Kidney epithelial cell (primary cell): ENCODE measurements at regions not wholly inside any gene's neighbourhood (a gene's known extent, or its start where the extent isn't known, plus 50 kb on each side); places are given as distances from the start of the nearest gene placed in this dataset.

Experiments used
- DNase-seq: peaks from one replicate; pipeline ENCODE4 v3.0.0-alpha.2; 2010; ENCODE audit warnings: low read depth
- H3K27me3 ChIP-seq: 2 replicates; pipeline ENCODE4 v1.6.0; 2011; ENCODE audit warnings: low read length; ENCODE audit not compliant: control insufficient read depth, insufficient read depth
- H3K36me3 ChIP-seq: 2 replicates; pipeline ENCODE4 v1.5.1; 2011; ENCODE audit warnings: low read length; ENCODE audit not compliant: control insufficient read depth, insufficient read depth
- H3K4me3 ChIP-seq: 2 replicates; pipeline ENCODE4 v1.5.1; 2011; ENCODE audit warnings: low read depth, mild to moderate bottlenecking, control low read depth, low read length
- CTCF ChIP-seq: IDR thresholded peaks from 2 replicates; pipeline ENCODE4 v1.5.1; 2011; ENCODE audit warnings: mild to moderate bottlenecking, moderate library complexity, low read length, control low read depth, inconsistent platforms; ENCODE audit not compliant: insufficient read depth, poor library complexity, severe bottlenecking

- Histone ChIP-seq H3K4me3 (no peak overlapping the region), H3K36me3 (no peaks in the 10 kb centered on the region), H3K27me3 (peaks cover 36% of the 10 kb centered on the region)
- no peak for DNase-seq
- TF ChIP-seq CTCF = no peak
Observed at GRCh38 chr16:87096746-87097333, 220.4 kb downstream of the C16orf95 start.

- no peaks in the 10 kb centered on the region for H3K36me3 ChIP-seq
- peaks cover 33% of the 10 kb centered on the region for H3K27me3 ChIP-seq
- TF ChIP-seq CTCF = no peak
- DNase-seq = no peak
- no peak overlapping the region for H3K4me3 ChIP-seq
Observed at GRCh38 chr16:87098361-87098760, 218.8 kb downstream of the C16orf95 start.

- no peak for DNase-seq
- Histone ChIP-seq H3K36me3 (no peaks in the 10 kb centered on the region), H3K27me3 (peaks cover 28% of the 10 kb centered on the region), H3K4me3 (no peak overlapping the region)
- TF ChIP-seq CTCF = no peak
Observed at GRCh38 chr16:87098976-87099720, 218.0 kb downstream of the C16orf95 start.

GRCh38 chr16:87100306-87101058, 216.7 kb downstream of the C16orf95 start:
- TF ChIP-seq CTCF = no peak
- Histone ChIP-seq H3K27me3 (peaks cover 28% of the 10 kb centered on the region), H3K36me3 (no peaks in the 10 kb centered on the region), H3K4me3 (no peak overlapping the region)
- DNase-seq = no peak

- Histone ChIP-seq H3K27me3 (peaks cover 23% of the 10 kb centered on the region), H3K4me3 (no peak overlapping the region), H3K36me3 (no peaks in the 10 kb centered on the region)
- TF ChIP-seq CTCF = no peak
- DNase-seq = no peak
Observed at GRCh38 chr16:87101903-87102302, 215.3 kb downstream of the C16orf95 start.

GRCh38 chr16:87107201-87107600, 210.0 kb downstream of the C16orf95 start:
- DNase-seq = no peak
- no peaks in the 10 kb centered on the region for H3K36me3 ChIP-seq
- no peak for TF ChIP-seq CTCF

More at GRCh38 chr16:87107201-87107600, 210.0 kb downstream of the C16orf95 start:
- Histone ChIP-seq H3K4me3 (no peak overlapping the region), H3K27me3 (no peaks in the 10 kb centered on the region)
